A673 (cell line): ENCODE measurements at regions not wholly inside any gene's neighbourhood (a gene's known extent, or its start where the extent isn't known, plus 50 kb on each side); places are given as distances from the start of the nearest gene placed in this dataset.

Source experiments
- BruUV-seq: library from RNA; stranded (reverse); fragments of 400-500 nt; replicated peaks from 2 replicates; lab custom pipeline; 2021; lab: Mats Ljungman, UMichigan
- CTCF ChIA-PET: fragments of 300-600 bp; sonication (Branson Sonifier 250); formaldehyde crosslinking; loops from one replicate; lab custom pipeline; 2022; ENCODE audit warnings: antibody characterized with exemption; lab: Charles Lee
- POLR2A ChIA-PET: fragments of 300-600 bp; sonication (Branson Sonifier 250); formaldehyde crosslinking; loops from one replicate; lab custom pipeline; 2022; ENCODE audit warnings: antibody characterized with exemption; ENCODE audit not compliant: low non-redundant PET; lab: Charles Lee
- DNase-seq: peaks from one replicate; pipeline ENCODE4 v3.0.0-alpha.2; 2015; ENCODE audit warnings: low spot score
- H3K27ac ChIP-seq: fragments of 200-600 bp; sonication (generic); 2 replicates; pipeline ENCODE4 v1.5.1; 2016; ENCODE audit warnings: mixed run types, low read depth, mild to moderate bottlenecking, mixed read lengths, antibody characterized with exemption, low read length; ENCODE audit not compliant: poor library complexity, severe bottlenecking
- H3K27me3 ChIP-seq: fragments of 200-600 bp; sonication (generic); replicated peaks from 2 replicates; pipeline ENCODE4 v1.6.1; 2017; ENCODE audit warnings: mixed run types, low read depth, mild to moderate bottlenecking, mixed read lengths, antibody characterized with exemption, low read length; ENCODE audit not compliant: insufficient read depth, poor library complexity
- H3K36me3 ChIP-seq: fragments of 200-600 bp; sonication (generic); 2 replicates; pipeline ENCODE4 v1.6.1; 2016; ENCODE audit warnings: mixed run types, mild to moderate bottlenecking, mixed read lengths, antibody characterized with exemption, low read length; ENCODE audit not compliant: insufficient read depth, poor library complexity, severe bottlenecking
- H3K4me1 ChIP-seq: fragments of 200-600 bp; sonication (generic); 2 replicates; pipeline ENCODE4 v1.6.1; 2017; ENCODE audit warnings: mixed run types, mild to moderate bottlenecking, mixed read lengths, antibody characterized with exemption, low read length; ENCODE audit not compliant: insufficient read depth, poor library complexity, severe bottlenecking
- H3K4me3 ChIP-seq: fragments of 200-600 bp; sonication (generic); 2 replicates; pipeline ENCODE4 v1.5.1; 2016; ENCODE audit warnings: low read depth, mixed run types, mild to moderate bottlenecking, mixed read lengths, low read length; ENCODE audit not compliant: poor library complexity, severe bottlenecking
- H3K9me3 ChIP-seq: fragments of 200-600 bp; sonication (generic); 2 replicates; pipeline ENCODE4 v1.6.1; 2016; ENCODE audit warnings: mixed run types, low read depth, mild to moderate bottlenecking, mixed read lengths, antibody characterized with exemption, low read length; ENCODE audit not compliant: poor library complexity, severe bottlenecking
- EZH2 ChIP-seq: fragments of 200-600 bp; sonication (generic); IDR thresholded peaks from 2 replicates; pipeline ENCODE4 v1.6.1; 2017; ENCODE audit warnings: borderline replicate concordance, low read depth, mild to moderate bottlenecking, mixed read lengths, antibody characterized with exemption, low read length; ENCODE audit not compliant: poor library complexity, severe bottlenecking
- intact Hi-C: fragments of 100-400 bp; cut with micrococcal nuclease; formaldehyde crosslinking; loops from one replicate; pipeline ENCODE4 v1.10.0; 2022; ENCODE audit not compliant: unreplicated experiment
- TF ChIP-seq, protein P1 (sequence below): fragments of 300-800, 200-600 bp; sonication (generic); conservative IDR thresholded peaks from 2 replicates; pipeline ENCODE4 v1.5.1; 2017; ENCODE audit warnings: low read depth, mild to moderate bottlenecking, antibody characterized with exemption, low read length, moderate library complexity, mixed read lengths

DNA sequence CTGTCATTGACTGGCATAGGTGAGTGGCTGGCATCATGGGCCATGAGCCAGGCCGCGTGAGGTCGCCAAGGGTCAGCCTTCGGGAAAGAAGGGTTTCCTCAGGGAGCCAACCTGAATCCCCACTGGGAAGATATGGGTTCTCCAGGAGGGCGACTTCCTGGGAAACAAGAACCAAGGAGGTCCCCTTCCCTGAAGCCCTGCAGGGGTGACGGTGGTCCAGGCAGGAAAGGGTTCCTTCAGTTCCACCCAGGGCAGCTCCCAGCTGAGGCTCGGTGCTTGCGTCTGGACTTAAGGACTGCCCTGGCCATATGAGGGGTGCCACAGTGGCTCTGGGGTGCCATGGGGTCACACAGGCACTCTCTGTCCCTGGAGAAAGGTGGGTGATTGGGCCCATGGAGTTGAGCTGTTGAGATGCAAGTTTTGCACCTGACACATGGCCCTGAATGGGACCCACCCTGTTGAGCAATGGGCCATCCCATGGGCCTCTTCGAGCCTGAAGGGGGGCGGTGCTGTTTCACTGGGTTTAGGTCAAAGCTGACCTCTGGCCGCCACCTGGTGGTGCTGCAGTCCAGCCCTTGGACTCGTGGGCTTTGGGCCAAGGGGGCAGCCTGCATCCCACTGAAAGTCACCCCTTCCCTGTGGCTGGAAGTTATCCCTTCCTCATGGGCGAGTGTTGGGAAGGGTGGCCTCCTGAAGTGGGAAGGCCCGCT lies 228.1 kb downstream of the SNRPN start:
- POLR2A ChIA-PET, result no interaction called here
- no peaks in the 10 kb centered on the region for H3K27me3 ChIP-seq
- H3K9me3 ChIP-seq, result peaks cover 38% of the 10 kb centered on the region
- TF ChIP-seq EZH2, result no peak
- TF ChIP-seq, protein P1, sequence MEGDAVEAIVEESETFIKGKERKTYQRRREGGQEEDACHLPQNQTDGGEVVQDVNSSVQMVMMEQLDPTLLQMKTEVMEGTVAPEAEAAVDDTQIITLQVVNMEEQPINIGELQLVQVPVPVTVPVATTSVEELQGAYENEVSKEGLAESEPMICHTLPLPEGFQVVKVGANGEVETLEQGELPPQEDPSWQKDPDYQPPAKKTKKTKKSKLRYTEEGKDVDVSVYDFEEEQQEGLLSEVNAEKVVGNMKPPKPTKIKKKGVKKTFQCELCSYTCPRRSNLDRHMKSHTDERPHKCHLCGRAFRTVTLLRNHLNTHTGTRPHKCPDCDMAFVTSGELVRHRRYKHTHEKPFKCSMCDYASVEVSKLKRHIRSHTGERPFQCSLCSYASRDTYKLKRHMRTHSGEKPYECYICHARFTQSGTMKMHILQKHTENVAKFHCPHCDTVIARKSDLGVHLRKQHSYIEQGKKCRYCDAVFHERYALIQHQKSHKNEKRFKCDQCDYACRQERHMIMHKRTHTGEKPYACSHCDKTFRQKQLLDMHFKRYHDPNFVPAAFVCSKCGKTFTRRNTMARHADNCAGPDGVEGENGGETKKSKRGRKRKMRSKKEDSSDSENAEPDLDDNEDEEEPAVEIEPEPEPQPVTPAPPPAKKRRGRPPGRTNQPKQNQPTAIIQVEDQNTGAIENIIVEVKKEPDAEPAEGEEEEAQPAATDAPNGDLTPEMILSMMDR, result no peak
- H3K36me3 ChIP-seq, result no peaks in the 10 kb centered on the region
- BruUV-seq, result no TSS peak
- intact Hi-C loops, result no loop called here
- DNase-seq, result no peak
- no peak overlapping the region for H3K27ac ChIP-seq
- CTCF ChIA-PET, result no interaction called here
- no peak overlapping the region for H3K4me3 ChIP-seq
- no peaks in the 10 kb centered on the region for H3K4me1 ChIP-seq

DNA sequence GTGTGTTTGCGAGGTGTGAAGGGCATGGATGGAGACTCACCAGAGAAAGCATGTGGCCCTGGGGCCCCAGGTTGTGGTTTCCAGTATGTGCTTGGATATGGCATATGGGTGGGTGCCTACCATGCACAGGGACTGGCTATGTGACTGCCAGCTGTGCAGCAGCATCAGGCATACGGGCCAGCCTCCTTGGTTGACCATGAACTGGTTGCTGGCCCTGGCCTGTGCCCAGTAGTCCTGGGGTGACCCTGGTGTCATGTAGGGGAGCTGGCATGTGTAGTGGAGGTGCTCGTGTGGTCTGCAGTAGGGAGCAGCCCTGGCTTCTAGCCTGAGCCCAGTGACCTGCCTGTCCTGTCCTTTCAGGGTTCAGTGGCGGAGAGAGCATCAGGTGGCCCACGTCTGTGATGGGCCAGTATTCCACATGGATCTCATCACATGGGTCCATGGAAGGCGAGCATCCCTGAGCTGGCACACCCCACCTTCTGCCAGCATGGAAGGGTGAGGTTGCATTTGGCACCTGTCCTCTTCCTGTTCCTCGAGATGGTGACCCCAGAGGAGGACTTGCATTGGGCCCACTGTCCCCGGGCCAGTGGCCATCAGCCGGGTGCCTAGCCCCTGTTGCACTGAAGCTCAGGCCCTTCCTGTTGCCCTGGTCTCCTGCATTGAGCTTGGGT lies 228.9 kb downstream of the SNRPN start:
- H3K9me3 ChIP-seq, result peaks cover 30% of the 10 kb centered on the region
- H3K36me3 ChIP-seq, result no peaks in the 10 kb centered on the region
- no peaks in the 10 kb centered on the region for H3K4me1 ChIP-seq
- DNase-seq, result no peak
- ChIA-PET CTCF (no interaction called here), POLR2A (no interaction called here)
- H3K27me3 ChIP-seq, result no peaks in the 10 kb centered on the region
- intact Hi-C loops, result no loop called here
- H3K4me3 ChIP-seq, result no peak overlapping the region
- no peak for TF ChIP-seq EZH2
- TF ChIP-seq, protein P1, result no peak
- BruUV-seq, result no TSS peak
- no peak overlapping the region for H3K27ac ChIP-seq

DNA sequence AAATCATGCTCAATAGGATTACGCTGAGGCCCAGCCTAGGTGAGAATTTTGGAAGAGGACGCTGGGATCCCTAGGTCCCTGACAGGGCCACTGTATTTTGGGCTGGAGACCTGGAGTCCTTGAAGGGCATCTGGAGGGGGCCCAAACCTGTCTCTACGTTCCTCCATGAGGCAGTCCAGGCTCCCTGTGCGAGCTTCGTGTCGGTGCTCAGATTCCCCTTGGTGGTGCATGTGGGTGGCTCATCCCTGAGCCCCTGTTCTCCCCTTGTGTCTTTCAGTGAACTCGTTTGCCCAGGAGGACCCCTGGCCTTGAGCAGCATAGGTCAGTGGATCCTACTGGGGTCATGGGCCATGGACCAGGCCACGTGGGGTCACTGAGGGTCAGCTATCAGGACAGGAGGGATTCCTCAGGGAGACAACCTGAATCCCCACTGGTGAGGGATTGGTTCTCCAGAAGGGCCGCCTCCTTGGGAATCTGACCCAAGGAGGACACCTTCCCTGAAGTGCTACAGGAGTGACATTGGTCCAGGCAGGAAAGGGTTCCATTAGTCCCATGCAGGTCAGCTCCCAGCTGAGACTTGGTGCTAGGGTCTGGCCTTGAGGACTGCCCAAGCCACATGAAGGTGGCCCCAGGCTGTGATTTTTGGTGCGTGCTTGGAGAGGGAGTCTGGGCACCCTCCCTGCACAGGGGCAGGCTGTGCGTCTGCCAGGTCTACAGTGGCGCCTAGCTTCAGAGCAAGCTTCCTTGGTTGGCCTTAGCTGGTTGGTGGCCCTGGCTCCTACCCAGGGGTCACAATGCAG lies 229.8 kb downstream of the SNRPN start:
- POLR2A ChIA-PET, result no interaction called here
- BruUV-seq, result no TSS peak

More for the DNA sequence above, 229.8 kb downstream of the SNRPN start:
- Histone ChIP-seq H3K36me3 (no peaks in the 10 kb centered on the region), H3K9me3 (peaks cover 30% of the 10 kb centered on the region), H3K4me3 (no peak overlapping the region), H3K4me1 (no peaks in the 10 kb centered on the region), H3K27ac (no peak overlapping the region), H3K27me3 (no peaks in the 10 kb centered on the region)
- no peak for DNase-seq
- intact Hi-C loops, result no loop called here
- CTCF ChIA-PET, result no interaction called here
- TF ChIP-seq, protein P1, result no peak
- TF ChIP-seq EZH2, result no peak
